ENCODE measurements at regions not wholly inside any gene's neighbourhood (a gene's known extent, or its start where the extent isn't known, plus 50 kb on each side); places are given as distances from the start of the nearest gene placed in this dataset.
A peak's percentile ranks its signal among the peaks of the same experiment; 100 is the strongest.
"Not testable (repeated sequence)": the region's sequence is repeated elsewhere in the genome, so short reads cannot be mapped to it uniquely, and the experiment has no call there.

GRCh38 chr4:52366191-52366590 is 292.9 kb downstream of the USP46 start:
- no peak for ATAC-seq
- DNase-seq (ENCODE audit: low spot score), result no peak
- intact Hi-C loops (cut with DNase I), result no loop called here

DNA sequence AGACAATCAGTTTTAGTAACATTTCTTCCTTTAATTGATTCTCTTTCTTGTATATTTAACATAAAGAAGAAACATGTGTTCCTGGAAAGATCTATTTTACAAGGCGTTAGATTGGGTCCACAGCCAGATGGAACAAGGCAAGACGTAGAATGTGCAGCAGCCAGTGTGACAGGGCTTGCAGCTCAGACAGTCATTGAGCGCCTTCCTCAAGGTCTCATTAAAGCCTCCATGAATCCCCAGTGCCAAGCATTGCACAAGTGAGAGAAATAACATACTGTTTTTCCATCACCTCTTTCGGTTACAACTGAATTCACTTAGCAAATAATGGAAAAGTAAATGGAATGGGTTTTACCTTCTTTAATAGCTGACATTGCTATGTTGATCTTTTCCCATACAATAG is 292.5 kb downstream of the USP46 start:
- ATAC-seq, result peak; percentile 57
- intact Hi-C loops (cut with DNase I), result no loop called here
- no peak for DNase-seq (ENCODE audit: low spot score)

GRCh38 chr4:52367282-52367830 is 291.7 kb downstream of the USP46 start:
- intact Hi-C loops (cut with DNase I), result no loop called here
- ATAC-seq, result peak; percentile 82
- no peak for DNase-seq (ENCODE audit: low spot score)

DNA sequence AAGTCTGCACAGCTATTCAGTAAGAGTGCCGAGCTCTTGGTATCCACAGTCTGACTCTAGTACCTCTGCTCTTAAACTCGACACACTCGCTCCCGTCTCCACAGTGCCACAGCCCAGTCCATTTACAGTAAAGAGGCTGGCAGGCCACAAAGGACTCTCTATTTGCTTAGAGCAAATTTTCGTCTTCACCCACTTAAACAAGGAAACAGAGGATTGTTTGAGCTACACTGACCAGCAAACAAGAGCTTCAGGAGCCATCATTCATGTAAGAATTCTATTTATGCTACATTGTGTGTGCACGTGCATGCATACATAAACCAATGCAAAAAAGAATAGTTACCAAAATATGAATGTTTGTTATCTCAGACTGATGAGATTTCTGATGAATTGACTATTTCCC is 290.2 kb downstream of the USP46 start:
- intact Hi-C loops (cut with DNase I), result no loop called here
- no peak for DNase-seq (ENCODE audit: low spot score)
- peak; percentile 33 for ATAC-seq

DNA sequence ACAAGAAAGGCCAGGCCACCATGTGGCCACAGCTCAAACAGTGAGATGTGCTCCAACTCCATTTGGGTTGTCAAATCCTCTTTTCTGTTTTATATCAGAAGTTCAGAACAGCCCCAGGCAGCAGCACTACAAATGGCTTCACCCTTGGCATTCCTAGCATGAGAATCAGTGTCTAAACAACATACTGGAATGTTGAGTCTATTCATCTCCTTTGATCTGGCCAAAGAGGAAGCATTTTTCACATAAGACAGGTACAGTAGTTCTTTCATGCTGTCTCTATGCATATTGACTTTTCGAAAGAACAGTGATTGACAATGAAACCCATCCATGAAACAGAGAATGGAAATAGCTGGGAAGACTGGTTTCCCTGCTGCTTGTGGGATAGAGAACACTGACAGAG is 289.5 kb downstream of the USP46 start:
- intact Hi-C loops (cut with DNase I), result no loop called here
- ATAC-seq (no peak), DNase-seq (ENCODE audit: low spot score) (no peak)

GRCh38 chr4:52370576-52370975 is 288.5 kb downstream of the USP46 start:
- ATAC-seq, result no peak
- intact Hi-C loops (cut with DNase I), result no loop called here
- DNase-seq (ENCODE audit: low spot score), result no peak

DNA sequence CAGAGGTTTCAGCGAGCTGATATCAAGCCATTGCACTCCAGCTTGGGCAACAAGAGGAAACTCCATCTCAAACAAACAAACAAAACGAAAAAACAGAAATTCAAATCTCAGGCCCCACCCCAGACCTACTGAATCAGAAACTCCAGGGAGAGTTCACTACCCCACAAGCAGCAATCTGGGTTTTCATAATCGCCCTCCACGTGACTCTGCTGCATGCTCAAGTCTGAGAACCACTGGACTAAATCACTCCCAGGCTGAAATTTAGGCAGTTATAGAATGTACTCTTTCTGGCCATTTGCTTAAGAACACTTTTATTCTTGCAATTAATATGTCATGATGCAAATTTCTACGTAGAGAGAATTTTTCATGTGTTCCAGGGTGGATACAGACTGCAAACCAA is 287.3 kb downstream of the USP46 start:
- intact Hi-C loops (cut with DNase I), result no loop called here
- DNase-seq (ENCODE audit: low spot score), result no peak
- no peak for ATAC-seq

- intact Hi-C loops (cut with DNase I), result no loop called here
- DNase-seq (ENCODE audit: low spot score), result no peak
- ATAC-seq, result no peak
Measured at GRCh38 chr4:52372269-52372668, 286.8 kb downstream of the USP46 start.

GRCh38 chr4:52372747-52373146 is 286.4 kb downstream of the USP46 start:
- intact Hi-C loops (cut with DNase I), result no loop called here
- DNase-seq (ENCODE audit: low spot score) (no peak), ATAC-seq (no peak)

DNA sequence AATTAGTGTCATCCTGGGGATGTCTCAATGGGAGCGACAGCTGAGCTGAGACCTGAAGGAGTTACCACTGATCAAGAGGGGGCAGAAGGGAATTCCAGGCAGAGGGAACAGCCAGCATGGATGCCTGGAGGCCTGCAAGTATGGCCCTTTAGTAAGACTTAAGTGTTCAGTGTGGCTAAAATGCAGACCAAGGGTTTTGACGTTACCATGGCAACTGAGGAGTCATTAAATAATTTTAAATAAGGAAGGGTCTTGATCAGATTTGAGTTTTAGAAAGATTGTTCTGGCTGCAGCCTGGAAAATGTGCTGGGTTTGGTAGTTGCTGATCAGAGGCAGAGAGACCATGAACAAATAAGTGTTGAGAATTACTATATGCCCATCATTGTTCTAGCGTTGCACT is 285.5 kb downstream of the USP46 start:
- intact Hi-C loops (cut with DNase I), result no loop called here
- DNase-seq (ENCODE audit: low spot score), result no peak
- ATAC-seq, result no peak

DNA sequence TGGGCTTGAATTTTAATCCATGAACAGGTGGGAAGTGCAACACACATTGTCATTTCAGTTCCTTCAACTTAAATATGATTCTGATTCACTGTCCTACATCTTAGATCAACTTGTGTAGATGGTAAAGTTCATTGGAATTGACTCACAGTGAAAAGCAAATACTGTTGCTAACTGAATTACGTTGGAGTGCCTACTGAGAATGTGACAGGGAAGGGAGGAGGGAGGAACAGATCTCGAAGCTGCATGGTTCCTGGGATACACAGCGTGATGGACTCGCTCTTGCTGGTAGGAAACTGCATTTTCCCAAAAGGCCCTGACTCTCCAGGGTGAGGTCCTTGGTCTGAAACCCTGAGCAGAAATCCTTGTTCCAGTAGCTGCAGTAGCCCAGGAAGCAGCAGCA is 284.2 kb downstream of the USP46 start:
- no peak for ATAC-seq
- no peak for DNase-seq (ENCODE audit: low spot score)
- intact Hi-C loops (cut with DNase I), result loop anchor here (5.0 kb wide), 1 partner anchor 607 kb away; no protein-coding TSS in a partner anchor

GRCh38 chr4:52376132-52376704 is 282.9 kb downstream of the USP46 start:
- DNase-seq (ENCODE audit: low spot score) (no peak), ATAC-seq (peak; percentile 44)
- intact Hi-C loops (cut with DNase I), result loop anchor here (5.0 kb wide), 1 partner anchor 606 kb away; no protein-coding TSS in a partner anchor

GRCh38 chr4:52377563-52377962 is 281.5 kb downstream of the USP46 start:
- ATAC-seq (no peak), DNase-seq (ENCODE audit: low spot score) (no peak)
- intact Hi-C loops (cut with DNase I), result loop anchor here (5.0 kb wide), 1 partner anchor 605 kb away; no protein-coding TSS in a partner anchor

DNA sequence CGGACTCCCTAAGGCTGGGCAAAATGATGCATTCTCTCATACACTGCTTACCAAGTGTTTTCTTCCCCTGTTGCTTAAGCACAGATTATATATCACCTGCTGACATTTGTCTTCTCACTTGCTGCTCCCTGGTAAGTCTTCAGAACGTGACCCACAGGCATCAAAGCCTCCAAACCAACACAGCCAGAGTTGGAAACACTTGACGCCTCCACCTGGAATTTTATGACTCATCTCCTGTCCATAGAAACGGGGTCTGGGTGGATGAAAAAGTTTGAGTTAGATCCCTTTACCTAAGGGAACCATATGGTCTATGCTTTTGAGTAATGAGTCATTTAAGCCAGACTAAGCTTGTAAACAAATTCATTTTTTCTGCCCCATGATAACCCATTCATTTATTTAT is 251.6 kb downstream of the USP46 start:
- intact Hi-C loops (cut with DNase I), result no loop called here
- no peak for ATAC-seq
- DNase-seq (ENCODE audit: low spot score), result no peak

DNA sequence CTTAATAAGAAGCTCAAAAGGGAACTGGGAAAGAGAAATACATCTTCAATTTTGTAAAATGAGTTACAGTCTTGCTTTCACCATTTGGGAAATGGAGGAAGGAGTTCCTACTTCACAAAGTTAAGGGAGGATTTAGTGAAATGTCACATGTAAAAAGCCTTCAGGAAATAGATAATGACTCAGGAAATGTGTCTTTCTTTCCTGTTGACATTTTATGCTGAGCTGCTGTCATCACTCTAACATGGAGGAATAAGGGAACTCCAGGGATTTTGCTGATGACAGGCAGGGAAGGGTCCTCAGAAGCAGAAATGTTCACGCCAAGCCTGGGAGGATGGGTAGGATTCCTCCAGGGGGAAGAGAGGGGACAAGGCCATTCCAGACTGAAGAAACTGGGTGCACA is 251.1 kb downstream of the USP46 start:
- DNase-seq (ENCODE audit: low spot score) (no peak), ATAC-seq (no peak)
- intact Hi-C loops (cut with DNase I), result no loop called here

GRCh38 chr4:52408471-52408870 is 250.6 kb downstream of the USP46 start:
- DNase-seq (ENCODE audit: low spot score) (no peak), ATAC-seq (no peak)
- intact Hi-C loops (cut with DNase I), result no loop called here

- intact Hi-C loops (cut with DNase I), result not testable (repeated sequence)
Measured at GRCh38 chr4:52409766-52410165, 249.3 kb downstream of the USP46 start.

DNA sequence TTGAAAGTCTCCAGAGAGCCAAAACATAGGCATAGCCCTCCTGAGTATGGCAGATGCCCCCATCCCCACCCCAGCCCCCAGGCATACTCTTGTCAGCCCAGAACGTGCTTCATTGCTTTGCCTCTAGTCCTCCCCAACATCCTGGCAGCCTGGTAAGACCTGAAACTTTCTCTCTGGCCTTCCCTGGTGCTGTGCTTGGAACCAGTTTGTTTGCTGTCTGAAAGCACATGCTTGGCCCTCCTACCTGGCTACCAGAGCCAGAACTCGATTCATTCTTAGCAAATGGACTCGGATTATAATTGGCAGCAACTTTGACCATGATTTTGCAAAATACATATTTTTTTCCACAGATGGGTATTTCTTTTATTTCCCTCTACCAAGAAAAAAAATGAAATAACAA is 248.1 kb downstream of the USP46 start:
- no peak for ATAC-seq
- intact Hi-C loops (cut with DNase I), result no loop called here

More at GRCh38 chr4:52409766-52410165, 249.3 kb downstream of the USP46 start:
- ATAC-seq; DNase-seq (ENCODE audit: low spot score): not testable (repeated sequence)

GRCh38 chr4:52420330-52420729 is 238.8 kb downstream of the USP46 start:
- ATAC-seq, result no peak
- intact Hi-C loops (cut with DNase I), result no loop called here
- no peak for DNase-seq (ENCODE audit: low spot score)

More for the DNA sequence above, 248.1 kb downstream of the USP46 start:
- DNase-seq (ENCODE audit: low spot score), result no peak

DNA sequence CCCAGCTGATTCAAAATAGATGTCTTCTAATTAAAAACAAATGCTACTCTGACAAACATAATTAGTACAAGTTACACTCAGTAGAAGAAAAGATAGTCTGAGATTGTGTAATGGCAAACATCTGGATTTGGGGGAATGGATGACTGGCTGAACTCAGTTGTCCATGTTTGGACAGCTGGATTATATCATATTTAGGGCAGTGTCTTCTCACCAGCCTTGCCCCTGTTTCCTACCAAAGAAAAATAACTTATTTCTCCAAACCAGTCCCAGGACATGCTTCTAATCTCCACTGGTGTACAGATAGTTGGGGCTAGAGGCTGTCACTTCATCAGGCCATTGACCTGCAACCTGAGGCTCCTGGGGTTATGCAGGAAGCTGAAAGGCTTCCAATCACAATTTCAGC is 237.3 kb downstream of the USP46 start:
- no peak for DNase-seq (ENCODE audit: low spot score)
- intact Hi-C loops (cut with DNase I), result no loop called here
- peak; percentile 96 for ATAC-seq

GRCh38 chr4:52423967-52424366 is 235.1 kb downstream of the USP46 start:
- no peak for DNase-seq (ENCODE audit: low spot score)
- ATAC-seq, result no peak
- intact Hi-C loops (cut with DNase I), result no loop called here

Data from sciatic nerve (tissue), 2 donors.